HL-60 (cell line): ENCODE measurements at regions not wholly inside any gene's neighbourhood (a gene's known extent, or its start where the extent isn't known, plus 50 kb on each side); places are given as distances from the start of the nearest gene placed in this dataset.

Experiments
- GABPA ChIP-seq: IDR thresholded peaks from 2 replicates; pipeline ENCODE4 v1.6.1; 2012; ENCODE audit warnings: low read depth
- TF ChIP-seq, protein P1 (sequence below): IDR thresholded peaks from one replicate; pipeline ENCODE4 v1.5.1; 2011; ENCODE audit warnings: low read length, control low read depth, inconsistent platforms; ENCODE audit not compliant: insufficient read depth
- TF ChIP-seq, protein P2 (sequence below): IDR thresholded peaks from 2 replicates; pipeline ENCODE4 v1.6.1; 2012; ENCODE audit warnings: low read depth; ENCODE audit not compliant: insufficient replicate concordance

DNA sequence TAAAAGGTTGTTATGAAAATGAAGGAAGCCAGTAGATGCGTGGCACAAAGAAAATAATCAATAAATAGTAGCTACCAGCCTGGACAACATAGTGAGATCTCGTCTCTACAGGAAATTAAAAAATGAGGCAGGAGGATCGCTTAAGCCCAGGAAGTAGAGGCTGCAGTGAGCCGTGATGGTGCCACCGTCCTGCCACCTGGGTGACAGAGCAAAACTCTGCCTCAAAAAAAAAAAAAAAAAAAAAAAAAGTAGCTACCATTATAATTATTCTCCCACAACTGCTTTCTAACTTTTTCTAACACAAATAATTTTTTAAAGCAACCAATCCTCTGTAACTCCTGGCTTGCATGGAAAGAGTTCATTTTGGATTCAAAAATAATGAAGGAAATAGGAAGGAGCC is 133.0 kb downstream of the NDUFA12 start:
- TF ChIP-seq, protein P1, sequence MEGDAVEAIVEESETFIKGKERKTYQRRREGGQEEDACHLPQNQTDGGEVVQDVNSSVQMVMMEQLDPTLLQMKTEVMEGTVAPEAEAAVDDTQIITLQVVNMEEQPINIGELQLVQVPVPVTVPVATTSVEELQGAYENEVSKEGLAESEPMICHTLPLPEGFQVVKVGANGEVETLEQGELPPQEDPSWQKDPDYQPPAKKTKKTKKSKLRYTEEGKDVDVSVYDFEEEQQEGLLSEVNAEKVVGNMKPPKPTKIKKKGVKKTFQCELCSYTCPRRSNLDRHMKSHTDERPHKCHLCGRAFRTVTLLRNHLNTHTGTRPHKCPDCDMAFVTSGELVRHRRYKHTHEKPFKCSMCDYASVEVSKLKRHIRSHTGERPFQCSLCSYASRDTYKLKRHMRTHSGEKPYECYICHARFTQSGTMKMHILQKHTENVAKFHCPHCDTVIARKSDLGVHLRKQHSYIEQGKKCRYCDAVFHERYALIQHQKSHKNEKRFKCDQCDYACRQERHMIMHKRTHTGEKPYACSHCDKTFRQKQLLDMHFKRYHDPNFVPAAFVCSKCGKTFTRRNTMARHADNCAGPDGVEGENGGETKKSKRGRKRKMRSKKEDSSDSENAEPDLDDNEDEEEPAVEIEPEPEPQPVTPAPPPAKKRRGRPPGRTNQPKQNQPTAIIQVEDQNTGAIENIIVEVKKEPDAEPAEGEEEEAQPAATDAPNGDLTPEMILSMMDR, result no peak
- TF ChIP-seq, protein P2, sequence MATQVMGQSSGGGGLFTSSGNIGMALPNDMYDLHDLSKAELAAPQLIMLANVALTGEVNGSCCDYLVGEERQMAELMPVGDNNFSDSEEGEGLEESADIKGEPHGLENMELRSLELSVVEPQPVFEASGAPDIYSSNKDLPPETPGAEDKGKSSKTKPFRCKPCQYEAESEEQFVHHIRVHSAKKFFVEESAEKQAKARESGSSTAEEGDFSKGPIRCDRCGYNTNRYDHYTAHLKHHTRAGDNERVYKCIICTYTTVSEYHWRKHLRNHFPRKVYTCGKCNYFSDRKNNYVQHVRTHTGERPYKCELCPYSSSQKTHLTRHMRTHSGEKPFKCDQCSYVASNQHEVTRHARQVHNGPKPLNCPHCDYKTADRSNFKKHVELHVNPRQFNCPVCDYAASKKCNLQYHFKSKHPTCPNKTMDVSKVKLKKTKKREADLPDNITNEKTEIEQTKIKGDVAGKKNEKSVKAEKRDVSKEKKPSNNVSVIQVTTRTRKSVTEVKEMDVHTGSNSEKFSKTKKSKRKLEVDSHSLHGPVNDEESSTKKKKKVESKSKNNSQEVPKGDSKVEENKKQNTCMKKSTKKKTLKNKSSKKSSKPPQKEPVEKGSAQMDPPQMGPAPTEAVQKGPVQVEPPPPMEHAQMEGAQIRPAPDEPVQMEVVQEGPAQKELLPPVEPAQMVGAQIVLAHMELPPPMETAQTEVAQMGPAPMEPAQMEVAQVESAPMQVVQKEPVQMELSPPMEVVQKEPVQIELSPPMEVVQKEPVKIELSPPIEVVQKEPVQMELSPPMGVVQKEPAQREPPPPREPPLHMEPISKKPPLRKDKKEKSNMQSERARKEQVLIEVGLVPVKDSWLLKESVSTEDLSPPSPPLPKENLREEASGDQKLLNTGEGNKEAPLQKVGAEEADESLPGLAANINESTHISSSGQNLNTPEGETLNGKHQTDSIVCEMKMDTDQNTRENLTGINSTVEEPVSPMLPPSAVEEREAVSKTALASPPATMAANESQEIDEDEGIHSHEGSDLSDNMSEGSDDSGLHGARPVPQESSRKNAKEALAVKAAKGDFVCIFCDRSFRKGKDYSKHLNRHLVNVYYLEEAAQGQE, result no peak
- TF ChIP-seq GABPA, result no peak
